ENCODE measurements at regions not wholly inside any gene's neighbourhood (a gene's known extent, or its start where the extent isn't known, plus 50 kb on each side); places are given as distances from the start of the nearest gene placed in this dataset.

GRCh38 chr2:82875858-82876257 is 1583.2 kb downstream of the SUCLG1 start:
- Histone ChIP-seq H3K4me3 (no peak overlapping the region), H3K27me3 (no peaks in the 10 kb centered on the region), H3K36me3 (no peaks in the 10 kb centered on the region), H3K9me3 (peaks cover 0 to 10% (median 0%) of the 10 kb centered on the region in 12 donors), H3K27ac (no peak overlapping the region), H3K4me1 (no peaks in the 10 kb centered on the region)
- WGBS, 4 donors: 79 to 87% (median 81%) methylated on average over 3 to 6 of the region's 6 CpGs; no CpG with 5 or more reads in 1 of the 4 donors
- ATAC-seq: no peak
- DNase-seq: no peak
- intact Hi-C loops (cut with DNase I): no loop called here
- TF ChIP-seq POLR2A (IDR thresholded peaks at IDR 0.05): no peak
- TF ChIP-seq, protein P1, sequence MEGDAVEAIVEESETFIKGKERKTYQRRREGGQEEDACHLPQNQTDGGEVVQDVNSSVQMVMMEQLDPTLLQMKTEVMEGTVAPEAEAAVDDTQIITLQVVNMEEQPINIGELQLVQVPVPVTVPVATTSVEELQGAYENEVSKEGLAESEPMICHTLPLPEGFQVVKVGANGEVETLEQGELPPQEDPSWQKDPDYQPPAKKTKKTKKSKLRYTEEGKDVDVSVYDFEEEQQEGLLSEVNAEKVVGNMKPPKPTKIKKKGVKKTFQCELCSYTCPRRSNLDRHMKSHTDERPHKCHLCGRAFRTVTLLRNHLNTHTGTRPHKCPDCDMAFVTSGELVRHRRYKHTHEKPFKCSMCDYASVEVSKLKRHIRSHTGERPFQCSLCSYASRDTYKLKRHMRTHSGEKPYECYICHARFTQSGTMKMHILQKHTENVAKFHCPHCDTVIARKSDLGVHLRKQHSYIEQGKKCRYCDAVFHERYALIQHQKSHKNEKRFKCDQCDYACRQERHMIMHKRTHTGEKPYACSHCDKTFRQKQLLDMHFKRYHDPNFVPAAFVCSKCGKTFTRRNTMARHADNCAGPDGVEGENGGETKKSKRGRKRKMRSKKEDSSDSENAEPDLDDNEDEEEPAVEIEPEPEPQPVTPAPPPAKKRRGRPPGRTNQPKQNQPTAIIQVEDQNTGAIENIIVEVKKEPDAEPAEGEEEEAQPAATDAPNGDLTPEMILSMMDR (IDR thresholded peaks at IDR 0.05): no peak

DNA sequence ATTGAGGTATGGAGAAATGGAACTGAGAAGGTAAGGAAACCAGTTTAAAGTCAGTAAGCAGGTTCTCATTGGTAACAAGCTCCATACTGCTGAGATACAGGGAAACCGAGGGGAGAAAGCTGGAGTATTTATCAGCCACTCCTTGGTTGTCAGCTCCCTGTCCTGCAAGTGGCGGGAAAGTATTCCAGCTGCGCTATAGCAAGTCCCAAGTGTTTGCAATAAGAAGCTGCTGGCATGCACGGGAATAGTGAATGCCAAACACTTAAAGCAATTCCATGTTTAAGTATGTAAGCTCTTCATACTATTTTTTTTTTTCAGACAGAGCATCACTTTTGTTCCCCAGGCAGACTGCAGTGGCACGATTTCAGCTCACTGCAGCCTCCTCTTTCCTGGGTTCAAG is 1601.1 kb downstream of the SUCLG1 start:
- intact Hi-C loops (cut with DNase I): no loop called here
- Histone ChIP-seq H3K27ac (no peak overlapping the region), H3K4me3 (no peak overlapping the region), H3K9me3 (no peaks in the 10 kb centered on the region), H3K4me1 (no peaks in the 10 kb centered on the region), H3K27me3 (no peaks in the 10 kb centered on the region), H3K36me3 (no peaks in the 10 kb centered on the region)
- 27 to 45% (median 36%) methylated on average over 5 of the region's 5 CpGs for WGBS, 4 donors
- ATAC-seq (no peak), DNase-seq (peak in 1 of 5 donors; percentile 21)
- TF ChIP-seq, protein P1 (IDR thresholded peaks at IDR 0.05): no peak
- no peak for TF ChIP-seq POLR2A (IDR thresholded peaks at IDR 0.05)

DNA sequence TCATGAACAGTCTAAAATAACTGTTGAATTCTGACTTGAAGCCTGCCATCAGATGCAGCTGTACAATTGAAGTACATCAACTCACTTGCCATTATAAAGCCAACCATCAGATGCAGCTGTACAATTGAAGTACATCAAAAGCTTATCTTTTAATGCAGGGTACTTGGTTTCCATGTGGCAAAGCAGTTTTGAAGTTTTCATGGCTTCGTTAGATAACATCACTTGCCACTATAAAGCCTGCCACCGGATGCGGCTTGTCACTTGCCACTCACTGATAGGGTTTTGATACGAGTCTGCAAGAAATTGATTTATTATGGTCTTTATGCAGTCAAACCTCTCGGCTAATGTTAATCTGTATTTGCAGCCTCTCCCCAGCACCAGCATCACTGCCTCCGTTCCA is 1605.8 kb downstream of the SUCLG1 start:
- TF ChIP-seq POLR2A (IDR thresholded peaks at IDR 0.05): no peak
- TF ChIP-seq, protein P1 (IDR thresholded peaks at IDR 0.05): no peak
- 83 to 89% (median 88%) methylated on average over 6 of the region's 6 CpGs for WGBS, 4 donors
- no peak for ATAC-seq

DNA sequence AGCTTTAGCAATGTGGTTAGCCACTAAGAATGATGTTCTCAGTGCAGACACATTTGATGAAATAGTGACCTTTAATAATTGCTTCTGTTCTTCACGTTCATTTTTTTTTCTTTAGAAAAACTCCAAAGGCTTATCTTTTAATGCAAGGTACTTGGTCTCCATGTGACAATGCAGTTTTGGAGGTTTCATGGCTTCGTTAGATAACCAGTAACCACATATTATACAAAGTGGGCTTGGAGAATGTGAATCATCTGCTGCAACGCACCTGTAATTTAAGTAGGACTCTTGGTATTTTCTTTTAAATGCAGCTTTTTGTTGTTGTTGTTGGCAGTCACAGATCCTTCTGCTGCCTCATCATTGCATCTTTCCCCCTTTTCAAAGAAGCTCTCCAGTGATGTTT is 1606.3 kb downstream of the SUCLG1 start:
- H3K9me3 ChIP-seq: no peaks in the 10 kb centered on the region
- no peaks in the 10 kb centered on the region for H3K27me3 ChIP-seq
- H3K4me3 ChIP-seq: no peak overlapping the region
- no peak for TF ChIP-seq POLR2A (IDR thresholded peaks at IDR 0.05)
- TF ChIP-seq, protein P1 (IDR thresholded peaks at IDR 0.05): no peak
- DNase-seq (no peak), ATAC-seq (no peak)
- no peak overlapping the region for H3K27ac ChIP-seq
- no peaks in the 10 kb centered on the region for H3K4me1 ChIP-seq
- H3K36me3 ChIP-seq: no peaks in the 10 kb centered on the region
- 83 to 88% (median 86%) methylated on average over 3 of the region's 3 CpGs for WGBS, 4 donors
- intact Hi-C loops (cut with DNase I): no loop called here

More for the DNA sequence above, 1605.8 kb downstream of the SUCLG1 start:
- Histone ChIP-seq H3K36me3 (no peaks in the 10 kb centered on the region), H3K27me3 (no peaks in the 10 kb centered on the region), H3K4me3 (no peak overlapping the region), H3K27ac (no peak overlapping the region), H3K4me1 (no peaks in the 10 kb centered on the region), H3K9me3 (no peaks in the 10 kb centered on the region)
- intact Hi-C loops (cut with DNase I): no loop called here
- no peak for DNase-seq

Measured in heart left ventricle (tissue), 16 donors.